ENCODE measurements at regions not wholly inside any gene's neighbourhood (a gene's known extent, or its start where the extent isn't known, plus 50 kb on each side); places are given as distances from the start of the nearest gene placed in this dataset.

GRCh38 chr6:108734271-108734922 lies 113.8 kb upstream of the ARMC2 start:
- peak in 1 of 6 donors; percentile 10 for DNase-seq (ENCODE audit: low read depth in 4 of 6, low spot score in 6 of 6)
- WGBS (ENCODE audit: insufficient coverage), result 33% methylated on average over 6 of the region's 8 CpGs

DNA sequence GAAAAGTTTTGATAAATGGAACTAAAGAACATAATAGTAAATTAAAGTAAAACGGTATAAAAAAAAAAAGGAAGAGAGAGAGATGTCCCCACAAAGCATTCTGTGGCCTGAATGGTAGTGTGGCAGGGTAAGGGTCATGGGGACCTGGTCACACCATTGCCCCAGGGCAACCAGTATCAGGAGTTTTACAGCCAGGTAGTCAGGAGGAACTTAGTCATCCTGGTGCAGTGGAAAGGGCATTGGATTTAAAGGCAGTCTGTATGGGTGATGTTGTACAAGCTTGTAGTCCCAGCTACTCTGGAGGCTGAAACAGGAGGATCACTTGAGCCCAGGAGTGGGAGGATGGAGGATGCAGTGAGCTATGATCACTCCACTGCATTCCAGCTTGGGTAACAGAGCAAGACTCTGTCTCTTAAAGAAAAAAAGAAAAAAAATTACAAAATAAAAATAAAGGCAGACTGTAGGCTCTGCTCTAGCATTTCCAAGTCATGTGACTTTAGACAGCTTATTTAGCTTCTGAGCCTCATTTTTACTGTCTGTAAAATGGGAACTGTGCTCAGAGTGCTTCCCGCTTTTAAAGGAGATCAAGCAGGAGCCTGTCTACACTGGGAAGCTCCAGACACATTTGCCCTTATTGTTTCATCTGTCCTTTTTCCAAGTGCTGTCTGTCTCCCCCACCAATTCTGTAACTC lies 112.8 kb upstream of the ARMC2 start:
- H3K36me3 ChIP-seq (ENCODE audit: control insufficient read depth, insufficient read depth, low read length), result no peaks in the 10 kb centered on the region
- WGBS (ENCODE audit: insufficient coverage), result 100% methylated on average over 2 of the region's 2 CpGs

More at GRCh38 chr6:108734271-108734922, 113.8 kb upstream of the ARMC2 start:
- Histone ChIP-seq H3K27me3 (ENCODE audit: control insufficient read depth, insufficient read depth, low read length) (peaks cover 4% of the 10 kb centered on the region), H3K4me1 (ENCODE audit: control insufficient read depth, insufficient read depth, low read length) (peaks cover 4% of the 10 kb centered on the region), H3K36me3 (ENCODE audit: control insufficient read depth, insufficient read depth, low read length) (no peaks in the 10 kb centered on the region), H3K27ac (ENCODE audit: low read depth, low read length) (no peak overlapping the region), H3K9me3 (ENCODE audit: control insufficient read depth, insufficient read depth, low read length) (no peaks in the 10 kb centered on the region), H3K4me3 (ENCODE audit: low read depth, low read length) (no peak overlapping the region)

DNA sequence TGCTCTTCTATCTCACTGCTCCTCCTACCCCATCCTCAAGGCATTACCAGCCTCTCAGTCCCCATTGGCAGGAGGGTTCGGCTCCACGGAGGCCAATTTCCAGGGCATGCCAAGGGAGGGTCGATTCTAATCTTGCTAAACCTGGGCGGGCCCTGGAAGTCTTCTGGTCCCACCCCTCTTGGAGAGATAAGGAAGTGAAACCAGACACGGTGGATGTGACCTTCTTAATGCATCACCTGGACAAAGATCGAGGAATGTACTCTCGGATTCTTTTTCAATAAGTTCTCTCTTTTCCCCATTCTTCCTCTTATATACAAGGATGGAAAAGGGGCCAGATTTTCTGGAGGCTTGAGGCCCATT lies 112.2 kb upstream of the ARMC2 start:
- no peak overlapping the region for H3K27ac ChIP-seq (ENCODE audit: low read depth, low read length)

More for the DNA sequence above, 112.8 kb upstream of the ARMC2 start:
- Histone ChIP-seq H3K27me3 (ENCODE audit: control insufficient read depth, insufficient read depth, low read length) (peaks cover 4% of the 10 kb centered on the region), H3K9me3 (ENCODE audit: control insufficient read depth, insufficient read depth, low read length) (no peaks in the 10 kb centered on the region), H3K4me3 (ENCODE audit: low read depth, low read length) (no peak overlapping the region), H3K27ac (ENCODE audit: low read depth, low read length) (no peak overlapping the region), H3K4me1 (ENCODE audit: control insufficient read depth, insufficient read depth, low read length) (no peaks in the 10 kb centered on the region)
- no peak for DNase-seq (ENCODE audit: low read depth in 4 of 6, low spot score in 6 of 6)

GRCh38 chr6:108736832-108737231 lies 111.4 kb upstream of the ARMC2 start:
- Histone ChIP-seq H3K27ac (ENCODE audit: low read depth, low read length) (no peak overlapping the region), H3K36me3 (ENCODE audit: control insufficient read depth, insufficient read depth, low read length) (no peaks in the 10 kb centered on the region), H3K4me1 (ENCODE audit: control insufficient read depth, insufficient read depth, low read length) (no peaks in the 10 kb centered on the region), H3K9me3 (ENCODE audit: control insufficient read depth, insufficient read depth, low read length) (no peaks in the 10 kb centered on the region), H3K27me3 (ENCODE audit: control insufficient read depth, insufficient read depth, low read length) (peaks cover 2% of the 10 kb centered on the region), H3K4me3 (ENCODE audit: low read depth, low read length) (no peak overlapping the region)
- WGBS (ENCODE audit: insufficient coverage), result 42% methylated on average over 2 of the region's 4 CpGs
- no peak for DNase-seq (ENCODE audit: low read depth in 4 of 6, low spot score in 6 of 6)

More for the DNA sequence above, 112.2 kb upstream of the ARMC2 start:
- Histone ChIP-seq H3K4me3 (ENCODE audit: low read depth, low read length) (no peak overlapping the region), H3K4me1 (ENCODE audit: control insufficient read depth, insufficient read depth, low read length) (no peaks in the 10 kb centered on the region), H3K27me3 (ENCODE audit: control insufficient read depth, insufficient read depth, low read length) (peaks cover 2% of the 10 kb centered on the region), H3K9me3 (ENCODE audit: control insufficient read depth, insufficient read depth, low read length) (no peaks in the 10 kb centered on the region), H3K36me3 (ENCODE audit: control insufficient read depth, insufficient read depth, low read length) (no peaks in the 10 kb centered on the region)
- 52% methylated on average over 2 of the region's 7 CpGs for WGBS (ENCODE audit: insufficient coverage)
- DNase-seq (ENCODE audit: low read depth in 4 of 6, low spot score in 6 of 6), result no peak

GRCh38 chr6:108737594-108738546 lies 110.4 kb upstream of the ARMC2 start:
- no peak for DNase-seq (ENCODE audit: low read depth in 4 of 6, low spot score in 6 of 6)
- no peak overlapping the region for H3K4me3 ChIP-seq (ENCODE audit: low read depth, low read length)
- no peak overlapping the region for H3K27ac ChIP-seq (ENCODE audit: low read depth, low read length)

GRCh38 chr6:108738684-108739416 lies 109.4 kb upstream of the ARMC2 start:
- Histone ChIP-seq H3K27ac (ENCODE audit: low read depth, low read length) (no peak overlapping the region), H3K36me3 (ENCODE audit: control insufficient read depth, insufficient read depth, low read length) (no peaks in the 10 kb centered on the region), H3K9me3 (ENCODE audit: control insufficient read depth, insufficient read depth, low read length) (no peaks in the 10 kb centered on the region), H3K4me3 (ENCODE audit: low read depth, low read length) (no peak overlapping the region), H3K4me1 (ENCODE audit: control insufficient read depth, insufficient read depth, low read length) (peaks cover 9% of the 10 kb centered on the region), H3K27me3 (ENCODE audit: control insufficient read depth, insufficient read depth, low read length) (no peaks in the 10 kb centered on the region)
- 95% methylated on average over 12 of the region's 16 CpGs for WGBS (ENCODE audit: insufficient coverage)
- no peak for DNase-seq (ENCODE audit: low read depth in 4 of 6, low spot score in 6 of 6)

More at GRCh38 chr6:108737594-108738546, 110.4 kb upstream of the ARMC2 start:
- 95% methylated on average over 10 of the region's 18 CpGs for WGBS (ENCODE audit: insufficient coverage)
- no peaks in the 10 kb centered on the region for H3K36me3 ChIP-seq (ENCODE audit: control insufficient read depth, insufficient read depth, low read length)
- H3K27me3 ChIP-seq (ENCODE audit: control insufficient read depth, insufficient read depth, low read length), result no peaks in the 10 kb centered on the region
- no peaks in the 10 kb centered on the region for H3K9me3 ChIP-seq (ENCODE audit: control insufficient read depth, insufficient read depth, low read length)
- H3K4me1 ChIP-seq (ENCODE audit: control insufficient read depth, insufficient read depth, low read length), result no peaks in the 10 kb centered on the region

DNA sequence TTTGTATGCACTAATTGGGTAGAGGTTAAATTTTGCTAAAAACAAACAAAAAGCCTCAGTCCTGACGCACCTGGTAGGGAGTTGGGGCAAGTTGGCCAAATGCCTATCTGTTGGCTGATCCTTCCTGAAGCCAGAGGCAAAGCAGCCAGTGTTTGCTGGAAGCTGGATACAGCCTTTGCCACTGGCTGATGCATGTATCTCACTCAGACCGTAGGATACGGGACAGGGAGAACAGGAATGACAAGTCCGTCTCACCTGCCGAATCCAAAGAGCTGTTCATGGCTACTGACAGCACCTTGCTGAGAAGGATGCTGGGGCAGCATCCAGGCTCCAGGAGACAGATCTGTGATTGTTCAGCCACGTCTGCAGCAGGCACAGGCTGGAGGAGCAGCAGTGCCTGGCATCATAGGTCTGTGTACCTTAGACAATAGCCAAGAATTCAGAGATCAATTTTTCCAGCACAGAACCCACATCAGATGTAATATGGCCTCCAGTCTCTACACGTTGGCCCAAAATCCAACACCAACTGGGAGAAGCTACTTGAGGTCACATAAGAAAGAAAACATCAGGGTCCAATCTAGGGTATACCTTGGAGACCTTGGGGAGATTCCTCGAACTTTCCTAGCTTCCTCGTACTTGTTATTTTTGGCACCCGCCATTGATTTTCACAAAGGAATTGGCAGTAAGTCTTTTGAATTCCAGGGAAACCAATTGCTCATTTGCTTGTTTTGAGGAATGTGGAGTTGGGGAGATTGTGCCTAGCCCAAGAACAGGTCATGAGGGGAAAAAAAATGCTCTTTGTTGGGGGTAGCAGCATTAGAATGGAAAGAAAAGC lies 108.5 kb upstream of the ARMC2 start:
- no peak overlapping the region for H3K27ac ChIP-seq (ENCODE audit: low read depth, low read length)
- no peaks in the 10 kb centered on the region for H3K9me3 ChIP-seq (ENCODE audit: control insufficient read depth, insufficient read depth, low read length)
- DNase-seq (ENCODE audit: low read depth in 4 of 6, low spot score in 6 of 6), result no peak
- peaks cover 12% of the 10 kb centered on the region for H3K4me1 ChIP-seq (ENCODE audit: control insufficient read depth, insufficient read depth, low read length)
- no peaks in the 10 kb centered on the region for H3K36me3 ChIP-seq (ENCODE audit: control insufficient read depth, insufficient read depth, low read length)
- WGBS (ENCODE audit: insufficient coverage), result 91% methylated on average over 10 of the region's 10 CpGs
- H3K27me3 ChIP-seq (ENCODE audit: control insufficient read depth, insufficient read depth, low read length), result no peaks in the 10 kb centered on the region
- H3K4me3 ChIP-seq (ENCODE audit: low read depth, low read length), result no peak overlapping the region

- Histone ChIP-seq H3K27me3 (ENCODE audit: control insufficient read depth, insufficient read depth, low read length) (no peaks in the 10 kb centered on the region), H3K9me3 (ENCODE audit: control insufficient read depth, insufficient read depth, low read length) (no peaks in the 10 kb centered on the region), H3K4me3 (ENCODE audit: low read depth, low read length) (no peak overlapping the region), H3K27ac (ENCODE audit: low read depth, low read length) (no peak overlapping the region), H3K36me3 (ENCODE audit: control insufficient read depth, insufficient read depth, low read length) (no peaks in the 10 kb centered on the region), H3K4me1 (ENCODE audit: control insufficient read depth, insufficient read depth, low read length) (peaks cover 17% of the 10 kb centered on the region)
- DNase-seq (ENCODE audit: low read depth in 4 of 6, low spot score in 6 of 6), result no peak
- WGBS (ENCODE audit: insufficient coverage), result 100% methylated on average over 2 of the region's 9 CpGs
Measured at GRCh38 chr6:108741331-108741989, 106.8 kb upstream of the ARMC2 start.

All from spinal cord (tissue), 9 donors.